Loucy (cell line): ENCODE measurements at regions not wholly inside any gene's neighbourhood (a gene's known extent, or its start where the extent isn't known, plus 50 kb on each side); places are given as distances from the start of the nearest gene placed in this dataset.
A peak's percentile ranks its signal among the peaks of the same experiment; 100 is the strongest.

Source experiments
- H2AFZ ChIP-seq: fragments of 200-600 bp; sonication (generic); 2 replicates; pipeline ENCODE4 v1.6.0; 2016; ENCODE audit warnings: antibody characterized with exemption, mild to moderate bottlenecking, low read length, moderate library complexity
- H3F3A ChIP-seq: fragments of 200-600 bp; 2 replicates; pipeline ENCODE4 v1.6.0; 2016; ENCODE audit warnings: antibody characterized with exemption, low read depth, mild to moderate bottlenecking
- H3K27me3 ChIP-seq: fragments of 200-600 bp; sonication (generic); 2 replicates; pipeline ENCODE4 v1.6.1; 2014; ENCODE audit warnings: low read length, mild to moderate bottlenecking; ENCODE audit not compliant: insufficient read depth, poor library complexity, severe bottlenecking
- H3K36me3 ChIP-seq: fragments of 200-600 bp; sonication (generic); 2 replicates; pipeline ENCODE4 v1.6.1; 2016; ENCODE audit warnings: low read length; ENCODE audit not compliant: insufficient read depth
- H3K4me1 ChIP-seq: fragments of 200-600 bp; sonication (generic); 2 replicates; pipeline ENCODE4 v1.5.1; 2014; ENCODE audit warnings: low read length, mild to moderate bottlenecking; ENCODE audit not compliant: insufficient read depth, poor library complexity, severe bottlenecking
- H3K4me2 ChIP-seq: fragments of 200-600 bp; sonication (generic); 2 replicates; pipeline ENCODE4 v1.6.0; 2014; ENCODE audit warnings: antibody characterized with exemption, low read length, low read depth, mild to moderate bottlenecking; ENCODE audit not compliant: poor library complexity, severe bottlenecking
- H3K4me3 ChIP-seq: fragments of 200-600 bp; sonication (generic); 2 replicates; pipeline ENCODE4 v1.5.1; 2014; ENCODE audit warnings: low read length, mild to moderate bottlenecking, mixed read lengths; ENCODE audit not compliant: poor library complexity, severe bottlenecking
- H3K79me2 ChIP-seq: fragments of 200-600 bp; sonication (generic); 2 replicates; pipeline ENCODE4 v1.6.1; 2014; ENCODE audit warnings: low read length; ENCODE audit not compliant: insufficient read depth
- H3K9ac ChIP-seq: fragments of 200-600 bp; sonication (generic); 2 replicates; pipeline ENCODE4 v1.6.0; 2014; ENCODE audit warnings: mild to moderate bottlenecking, low read depth, low read length, moderate library complexity; ENCODE audit not compliant: poor library complexity, severe bottlenecking
- H3K9me2 ChIP-seq: fragments of 200-600 bp; sonication (generic); replicated peaks from 2 replicates; pipeline ENCODE4 v1.6.1; 2016; ENCODE audit warnings: low read depth, low read length, mixed read lengths
- H3K9me3 ChIP-seq: fragments of 200-600 bp; sonication (generic); 2 replicates; pipeline ENCODE4 v1.6.1; 2014; ENCODE audit warnings: mild to moderate bottlenecking, antibody characterized with exemption, low read length, low read depth; ENCODE audit not compliant: insufficient read depth
- H4K20me1 ChIP-seq: fragments of 200-600 bp; sonication (generic); 2 replicates; pipeline ENCODE4 v1.6.0; 2014; ENCODE audit warnings: antibody characterized with exemption, low read length, mild to moderate bottlenecking; ENCODE audit not compliant: insufficient read depth, poor library complexity, severe bottlenecking
- CTCF ChIP-seq: fragments of 200-600 bp; sonication (generic); conservative IDR thresholded peaks from 2 replicates; pipeline ENCODE4 v1.5.1; 2014; ENCODE audit warnings: mild to moderate bottlenecking, antibody characterized with exemption, low read length
- EZH2phosphoT487 ChIP-seq: fragments of 200-600 bp; IDR thresholded peaks from 2 replicates; pipeline ENCODE4 v1.6.1; 2018; ENCODE audit warnings: antibody characterized with exemption, mild to moderate bottlenecking, moderate library complexity, borderline replicate concordance

- H3K27me3 ChIP-seq: no peaks in the 10 kb centered on the region
- no peaks in the 10 kb centered on the region for H3K9me3 ChIP-seq
Measured at GRCh38 chr12:126069549-126070165, 1004.4 kb downstream of the AACS start.

DNA sequence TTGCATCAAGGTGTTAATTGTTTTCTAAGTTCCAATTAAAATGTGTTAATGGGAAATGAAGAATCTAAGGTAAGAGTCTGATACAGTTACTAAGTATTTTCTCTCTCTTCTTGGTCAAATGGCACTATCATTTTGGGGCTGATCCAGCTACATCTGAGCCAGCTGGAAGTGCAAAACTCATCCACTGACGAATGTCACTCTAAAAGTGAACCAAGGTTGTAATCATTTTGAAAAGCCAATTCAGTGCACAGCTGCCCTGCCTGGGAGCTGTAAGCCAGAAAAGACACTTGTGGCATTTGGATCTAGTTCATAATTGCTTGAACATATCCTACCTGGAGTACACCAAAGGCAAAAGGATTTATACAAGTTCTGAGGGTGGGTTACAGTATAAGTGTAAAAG is 1011.3 kb downstream of the AACS start:
- H3K9ac ChIP-seq: no peak overlapping the region
- H3K9me3 ChIP-seq: no peaks in the 10 kb centered on the region
- H3K9me2 ChIP-seq: no peaks in the 10 kb centered on the region
- H3K4me2 ChIP-seq: no peak overlapping the region
- no peaks in the 10 kb centered on the region for H3K27me3 ChIP-seq
- no peaks in the 10 kb centered on the region for H3F3A ChIP-seq
- TF ChIP-seq EZH2phosphoT487 (no peak), CTCF (no peak)
- H3K36me3 ChIP-seq: no peaks in the 10 kb centered on the region
- H3K79me2 ChIP-seq: no peaks in the 10 kb centered on the region
- H4K20me1 ChIP-seq: no peaks in the 10 kb centered on the region
- H2AFZ ChIP-seq: no peak overlapping the region
- no peaks in the 10 kb centered on the region for H3K4me1 ChIP-seq
- no peak overlapping the region for H3K4me3 ChIP-seq

More at GRCh38 chr12:126069549-126070165, 1004.4 kb downstream of the AACS start:
- Histone ChIP-seq H3K4me2 (no peak overlapping the region), H3K4me1 (no peaks in the 10 kb centered on the region), H3K9me2 (no peaks in the 10 kb centered on the region), H3K36me3 (no peaks in the 10 kb centered on the region), H3K79me2 (no peaks in the 10 kb centered on the region), H4K20me1 (no peaks in the 10 kb centered on the region), H2AFZ (no peak overlapping the region), H3K4me3 (no peak overlapping the region), H3F3A (no peaks in the 10 kb centered on the region), H3K9ac (no peak overlapping the region)
- TF ChIP-seq CTCF: peak; percentile 85
- TF ChIP-seq EZH2phosphoT487: no peak

- H4K20me1 ChIP-seq: no peaks in the 10 kb centered on the region
- no peaks in the 10 kb centered on the region for H3K79me2 ChIP-seq
- no peak for TF ChIP-seq CTCF
- TF ChIP-seq EZH2phosphoT487: no peak
- no peak overlapping the region for H3K4me3 ChIP-seq
- H3K9me3 ChIP-seq: no peaks in the 10 kb centered on the region
- no peak overlapping the region for H3K9ac ChIP-seq
- H3F3A ChIP-seq: no peaks in the 10 kb centered on the region
- no peaks in the 10 kb centered on the region for H3K9me2 ChIP-seq
- no peaks in the 10 kb centered on the region for H3K4me1 ChIP-seq
- no peaks in the 10 kb centered on the region for H3K27me3 ChIP-seq
- H2AFZ ChIP-seq: no peak overlapping the region
- H3K4me2 ChIP-seq: no peak overlapping the region
- H3K36me3 ChIP-seq: no peaks in the 10 kb centered on the region
Measured at GRCh38 chr12:126083926-126084325, 1018.7 kb downstream of the AACS start.
